ENCODE measurements at regions not wholly inside any gene's neighbourhood (a gene's known extent, or its start where the extent isn't known, plus 50 kb on each side); places are given as distances from the start of the nearest gene placed in this dataset.

DNA sequence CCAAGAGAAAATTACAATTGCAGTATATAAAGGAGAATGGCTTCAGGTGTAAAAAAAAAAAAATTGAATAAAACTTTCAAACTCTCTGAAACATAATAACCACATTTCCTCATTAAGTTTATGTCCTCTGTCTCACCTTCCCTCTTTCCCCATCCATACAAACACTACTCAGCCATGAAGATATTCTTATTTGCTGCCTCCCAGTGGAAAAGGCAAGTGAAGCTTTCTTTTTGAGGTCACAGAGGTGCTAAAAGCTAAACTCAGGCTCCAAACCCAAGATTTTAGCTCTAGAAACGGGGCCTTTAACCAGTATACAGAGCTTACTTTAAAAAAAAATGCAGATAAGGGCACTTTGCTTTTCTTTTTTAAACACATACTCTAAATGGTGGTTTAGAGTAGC, 1568.5 kb downstream of the FAM181B start:
- DNase-seq (ENCODE audit: low read depth) = no peak
- TF ChIP-seq, protein P1, sequence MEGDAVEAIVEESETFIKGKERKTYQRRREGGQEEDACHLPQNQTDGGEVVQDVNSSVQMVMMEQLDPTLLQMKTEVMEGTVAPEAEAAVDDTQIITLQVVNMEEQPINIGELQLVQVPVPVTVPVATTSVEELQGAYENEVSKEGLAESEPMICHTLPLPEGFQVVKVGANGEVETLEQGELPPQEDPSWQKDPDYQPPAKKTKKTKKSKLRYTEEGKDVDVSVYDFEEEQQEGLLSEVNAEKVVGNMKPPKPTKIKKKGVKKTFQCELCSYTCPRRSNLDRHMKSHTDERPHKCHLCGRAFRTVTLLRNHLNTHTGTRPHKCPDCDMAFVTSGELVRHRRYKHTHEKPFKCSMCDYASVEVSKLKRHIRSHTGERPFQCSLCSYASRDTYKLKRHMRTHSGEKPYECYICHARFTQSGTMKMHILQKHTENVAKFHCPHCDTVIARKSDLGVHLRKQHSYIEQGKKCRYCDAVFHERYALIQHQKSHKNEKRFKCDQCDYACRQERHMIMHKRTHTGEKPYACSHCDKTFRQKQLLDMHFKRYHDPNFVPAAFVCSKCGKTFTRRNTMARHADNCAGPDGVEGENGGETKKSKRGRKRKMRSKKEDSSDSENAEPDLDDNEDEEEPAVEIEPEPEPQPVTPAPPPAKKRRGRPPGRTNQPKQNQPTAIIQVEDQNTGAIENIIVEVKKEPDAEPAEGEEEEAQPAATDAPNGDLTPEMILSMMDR (IDR thresholded peaks at IDR 0.05; ENCODE audit: low read length, missing control alignments) = no peak

DNA sequence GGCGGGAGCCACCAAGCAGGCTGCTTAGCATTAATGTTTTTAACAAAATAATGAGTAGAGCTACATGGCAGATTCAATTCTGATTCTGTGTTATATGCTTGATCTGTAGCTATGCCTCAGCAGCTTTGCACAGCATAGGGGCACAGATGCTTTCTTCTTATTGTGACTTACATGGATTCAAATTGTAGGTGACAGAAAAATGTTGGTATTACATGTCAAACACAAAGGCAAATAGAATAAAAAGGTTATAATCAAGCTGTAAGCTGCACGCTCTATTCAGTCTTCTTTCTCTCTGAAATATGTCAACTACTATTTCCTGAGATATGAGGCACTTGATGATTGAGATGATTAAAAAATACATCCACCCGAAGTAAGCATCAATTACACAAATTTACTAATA, 1573.8 kb downstream of the FAM181B start:
- no peak for DNase-seq (ENCODE audit: low read depth)
- no peak overlapping the region for H3K4me3 ChIP-seq (replicated peaks; ENCODE audit: low read depth, low read length)
- TF ChIP-seq, protein P1 (IDR thresholded peaks at IDR 0.05; ENCODE audit: low read length, missing control alignments) = no peak

More for the DNA sequence above, 1568.5 kb downstream of the FAM181B start:
- H3K4me3 ChIP-seq (replicated peaks; ENCODE audit: low read depth, low read length) = no peak overlapping the region

DNA sequence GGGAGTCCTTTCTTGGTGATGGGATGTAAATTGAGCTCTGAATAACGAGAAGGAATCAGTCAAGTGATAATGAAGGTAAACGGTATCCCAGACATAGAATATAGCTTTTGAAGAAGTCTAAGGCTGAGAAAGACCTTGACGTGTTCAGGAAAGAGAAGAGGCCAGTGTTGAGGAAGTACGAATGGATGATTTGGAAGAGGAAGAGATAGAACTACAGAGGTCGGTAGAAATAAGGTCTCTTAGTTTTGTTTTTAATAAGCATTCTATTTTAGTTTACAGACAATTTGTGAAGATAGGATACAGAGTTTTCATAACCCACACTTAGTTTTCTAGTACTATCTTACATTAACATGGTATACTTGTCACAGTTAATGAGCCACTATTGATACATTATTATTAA, 1598.1 kb downstream of the FAM181B start:
- no peak for DNase-seq (ENCODE audit: low read depth)
- no peak overlapping the region for H3K4me3 ChIP-seq (replicated peaks; ENCODE audit: low read depth, low read length)
- TF ChIP-seq, protein P1 (IDR thresholded peaks at IDR 0.05; ENCODE audit: low read length, missing control alignments) = no peak

DNA sequence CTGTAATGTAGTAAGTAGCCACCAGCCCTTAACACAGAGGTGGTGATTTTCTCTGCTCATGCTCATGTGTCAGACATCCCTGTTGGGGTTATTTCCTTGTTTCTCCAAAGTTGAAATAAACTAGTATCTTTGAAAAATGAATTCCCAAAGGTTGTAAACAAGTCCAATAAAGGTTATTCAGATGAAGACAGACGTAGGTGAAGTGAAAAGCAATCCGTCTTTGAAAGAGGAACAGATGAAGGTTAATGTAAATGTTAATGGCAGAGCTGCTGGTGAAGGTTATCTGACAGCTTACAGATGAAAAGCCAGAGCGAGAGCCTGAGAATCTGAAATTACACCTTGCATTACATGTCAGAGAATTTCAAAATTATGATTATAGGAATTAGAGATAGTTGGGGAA, 1604.0 kb downstream of the FAM181B start:
- no peak for DNase-seq (ENCODE audit: low read depth)
- no peak overlapping the region for H3K4me3 ChIP-seq (replicated peaks; ENCODE audit: low read depth, low read length)
- TF ChIP-seq, protein P1 (IDR thresholded peaks at IDR 0.05; ENCODE audit: low read length, missing control alignments) = no peak

DNA sequence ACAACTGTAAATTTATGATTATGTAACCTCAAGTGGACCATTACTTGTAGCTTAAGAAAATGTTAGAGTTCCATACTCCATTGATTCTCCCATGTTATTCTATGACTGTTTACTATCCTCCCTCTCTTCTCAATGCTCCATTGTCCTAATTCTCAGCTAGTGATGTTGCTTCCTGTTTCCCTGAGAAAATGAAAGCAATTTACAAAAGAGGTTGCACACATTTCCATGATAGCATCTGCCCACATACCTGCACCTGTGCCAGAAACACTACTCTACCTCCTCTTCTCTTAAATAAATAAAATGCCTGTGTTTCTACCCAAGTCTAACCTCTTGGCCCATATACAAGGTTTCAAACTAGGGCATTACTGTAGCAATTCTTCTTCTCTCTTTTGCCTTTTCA, 1620.9 kb downstream of the FAM181B start:
- TF ChIP-seq, protein P1 (IDR thresholded peaks at IDR 0.05; ENCODE audit: low read length, missing control alignments) = no peak
- DNase-seq (ENCODE audit: low read depth) = no peak

DNA sequence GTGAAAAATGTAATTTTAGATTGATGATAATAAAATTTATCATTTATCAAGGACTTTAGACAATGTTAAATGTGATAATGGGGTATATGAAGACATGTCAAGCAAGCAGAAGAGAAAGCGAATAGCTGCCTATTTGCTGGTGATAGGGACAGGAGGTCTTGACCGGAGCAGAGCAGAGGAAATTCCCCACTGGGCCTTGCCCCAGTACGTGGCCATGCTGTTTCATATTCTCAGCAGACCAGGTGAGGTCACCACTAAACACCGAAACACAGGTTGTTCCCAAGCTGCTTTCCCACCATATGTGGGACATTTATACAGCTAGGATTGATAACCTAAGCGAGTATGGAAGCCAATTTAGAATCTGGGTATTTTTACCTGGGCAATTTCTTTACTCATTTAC, 1629.6 kb downstream of the FAM181B start:
- DNase-seq (ENCODE audit: low read depth) = no peak
- TF ChIP-seq, protein P1 (IDR thresholded peaks at IDR 0.05; ENCODE audit: low read length, missing control alignments) = no peak
- no peak overlapping the region for H3K4me3 ChIP-seq (replicated peaks; ENCODE audit: low read depth, low read length)

More for the DNA sequence above, 1620.9 kb downstream of the FAM181B start:
- no peak overlapping the region for H3K4me3 ChIP-seq (replicated peaks; ENCODE audit: low read depth, low read length)

DNA sequence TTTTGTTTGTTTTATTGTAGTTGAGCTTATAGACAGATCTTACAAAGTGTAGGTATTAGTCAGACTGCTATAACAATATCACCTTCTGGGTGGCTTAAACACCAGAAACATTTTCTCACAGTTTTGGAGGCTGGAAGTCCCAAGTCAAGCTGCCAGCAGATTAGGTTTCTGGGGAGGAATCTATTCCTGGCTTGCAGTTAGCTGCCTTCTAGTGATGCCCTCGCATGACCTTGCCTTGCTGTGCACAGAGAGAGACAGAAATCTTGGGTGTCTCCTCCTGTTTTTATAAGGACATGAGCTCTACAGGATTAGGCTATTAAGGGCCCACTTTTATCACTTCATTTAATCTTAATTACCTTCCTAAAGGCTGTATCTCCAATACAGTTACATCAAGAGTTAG, 1635.2 kb downstream of the FAM181B start:
- TF ChIP-seq, protein P1 (IDR thresholded peaks at IDR 0.05; ENCODE audit: low read length, missing control alignments) = no peak
- DNase-seq (ENCODE audit: low read depth) = no peak
- no peak overlapping the region for H3K4me3 ChIP-seq (replicated peaks; ENCODE audit: low read depth, low read length)
